Loucy (cell line): ENCODE measurements at regions not wholly inside any gene's neighbourhood (a gene's known extent, or its start where the extent isn't known, plus 50 kb on each side); places are given as distances from the start of the nearest gene placed in this dataset.

Experiments
- H2AFZ ChIP-seq: fragments of 200-600 bp; sonication (generic); 2 replicates; pipeline ENCODE4 v1.6.0; 2016; ENCODE audit warnings: antibody characterized with exemption, mild to moderate bottlenecking, low read length, moderate library complexity
- H3F3A ChIP-seq: fragments of 200-600 bp; 2 replicates; pipeline ENCODE4 v1.6.0; 2016; ENCODE audit warnings: antibody characterized with exemption, low read depth, mild to moderate bottlenecking
- H3K27me3 ChIP-seq: fragments of 200-600 bp; sonication (generic); 2 replicates; pipeline ENCODE4 v1.6.1; 2014; ENCODE audit warnings: low read length, mild to moderate bottlenecking; ENCODE audit not compliant: insufficient read depth, poor library complexity, severe bottlenecking
- H3K36me3 ChIP-seq: fragments of 200-600 bp; sonication (generic); 2 replicates; pipeline ENCODE4 v1.6.1; 2016; ENCODE audit warnings: low read length; ENCODE audit not compliant: insufficient read depth
- H3K4me1 ChIP-seq: fragments of 200-600 bp; sonication (generic); 2 replicates; pipeline ENCODE4 v1.5.1; 2014; ENCODE audit warnings: low read length, mild to moderate bottlenecking; ENCODE audit not compliant: insufficient read depth, poor library complexity, severe bottlenecking
- H3K4me2 ChIP-seq: fragments of 200-600 bp; sonication (generic); 2 replicates; pipeline ENCODE4 v1.6.0; 2014; ENCODE audit warnings: antibody characterized with exemption, low read length, low read depth, mild to moderate bottlenecking; ENCODE audit not compliant: poor library complexity, severe bottlenecking
- H3K4me3 ChIP-seq: fragments of 200-600 bp; sonication (generic); 2 replicates; pipeline ENCODE4 v1.5.1; 2014; ENCODE audit warnings: low read length, mild to moderate bottlenecking, mixed read lengths; ENCODE audit not compliant: poor library complexity, severe bottlenecking
- H3K79me2 ChIP-seq: fragments of 200-600 bp; sonication (generic); 2 replicates; pipeline ENCODE4 v1.6.1; 2014; ENCODE audit warnings: low read length; ENCODE audit not compliant: insufficient read depth
- H3K9ac ChIP-seq: fragments of 200-600 bp; sonication (generic); 2 replicates; pipeline ENCODE4 v1.6.0; 2014; ENCODE audit warnings: mild to moderate bottlenecking, low read depth, low read length, moderate library complexity; ENCODE audit not compliant: poor library complexity, severe bottlenecking
- H3K9me2 ChIP-seq: fragments of 200-600 bp; sonication (generic); replicated peaks from 2 replicates; pipeline ENCODE4 v1.6.1; 2016; ENCODE audit warnings: low read depth, low read length, mixed read lengths
- H3K9me3 ChIP-seq: fragments of 200-600 bp; sonication (generic); 2 replicates; pipeline ENCODE4 v1.6.1; 2014; ENCODE audit warnings: mild to moderate bottlenecking, antibody characterized with exemption, low read length, low read depth; ENCODE audit not compliant: insufficient read depth
- H4K20me1 ChIP-seq: fragments of 200-600 bp; sonication (generic); 2 replicates; pipeline ENCODE4 v1.6.0; 2014; ENCODE audit warnings: antibody characterized with exemption, low read length, mild to moderate bottlenecking; ENCODE audit not compliant: insufficient read depth, poor library complexity, severe bottlenecking
- EZH2phosphoT487 ChIP-seq: fragments of 200-600 bp; IDR thresholded peaks from 2 replicates; pipeline ENCODE4 v1.6.1; 2018; ENCODE audit warnings: antibody characterized with exemption, mild to moderate bottlenecking, moderate library complexity, borderline replicate concordance
- TF ChIP-seq, protein P1 (sequence below): fragments of 200-600 bp; sonication (generic); conservative IDR thresholded peaks from 2 replicates; pipeline ENCODE4 v1.5.1; 2014; ENCODE audit warnings: mild to moderate bottlenecking, antibody characterized with exemption, low read length

DNA sequence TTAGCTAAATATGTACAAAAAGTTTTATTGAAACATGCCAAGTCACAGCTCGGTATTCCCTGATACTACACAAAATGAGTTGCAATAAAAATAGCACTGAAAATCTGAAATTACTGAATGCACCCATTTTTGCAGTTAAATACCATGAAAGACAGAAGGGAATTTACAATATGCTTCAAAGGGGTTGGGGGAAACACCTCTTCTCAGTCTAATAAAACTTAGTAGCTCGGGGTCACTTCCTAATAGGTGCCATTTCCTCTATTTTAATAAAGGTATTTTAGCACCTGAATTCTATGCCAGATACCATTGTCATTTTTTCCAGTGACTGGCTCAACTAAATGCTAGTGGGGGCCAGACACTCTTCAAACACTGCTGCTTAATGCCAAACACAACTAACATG lies 204.1 kb upstream of the MEF2C start:
- Histone ChIP-seq H3K9ac (no peak overlapping the region), H4K20me1 (no peaks in the 10 kb centered on the region), H3K4me1 (no peaks in the 10 kb centered on the region), H3K27me3 (no peaks in the 10 kb centered on the region), H3F3A (no peaks in the 10 kb centered on the region), H3K9me2 (no peaks in the 10 kb centered on the region), H3K79me2 (no peaks in the 10 kb centered on the region), H3K36me3 (no peaks in the 10 kb centered on the region), H3K9me3 (no peaks in the 10 kb centered on the region), H3K4me2 (no peak overlapping the region), H2AFZ (no peak overlapping the region), H3K4me3 (no peak overlapping the region)
- TF ChIP-seq EZH2phosphoT487: no peak
- TF ChIP-seq, protein P1, sequence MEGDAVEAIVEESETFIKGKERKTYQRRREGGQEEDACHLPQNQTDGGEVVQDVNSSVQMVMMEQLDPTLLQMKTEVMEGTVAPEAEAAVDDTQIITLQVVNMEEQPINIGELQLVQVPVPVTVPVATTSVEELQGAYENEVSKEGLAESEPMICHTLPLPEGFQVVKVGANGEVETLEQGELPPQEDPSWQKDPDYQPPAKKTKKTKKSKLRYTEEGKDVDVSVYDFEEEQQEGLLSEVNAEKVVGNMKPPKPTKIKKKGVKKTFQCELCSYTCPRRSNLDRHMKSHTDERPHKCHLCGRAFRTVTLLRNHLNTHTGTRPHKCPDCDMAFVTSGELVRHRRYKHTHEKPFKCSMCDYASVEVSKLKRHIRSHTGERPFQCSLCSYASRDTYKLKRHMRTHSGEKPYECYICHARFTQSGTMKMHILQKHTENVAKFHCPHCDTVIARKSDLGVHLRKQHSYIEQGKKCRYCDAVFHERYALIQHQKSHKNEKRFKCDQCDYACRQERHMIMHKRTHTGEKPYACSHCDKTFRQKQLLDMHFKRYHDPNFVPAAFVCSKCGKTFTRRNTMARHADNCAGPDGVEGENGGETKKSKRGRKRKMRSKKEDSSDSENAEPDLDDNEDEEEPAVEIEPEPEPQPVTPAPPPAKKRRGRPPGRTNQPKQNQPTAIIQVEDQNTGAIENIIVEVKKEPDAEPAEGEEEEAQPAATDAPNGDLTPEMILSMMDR: no peak

DNA sequence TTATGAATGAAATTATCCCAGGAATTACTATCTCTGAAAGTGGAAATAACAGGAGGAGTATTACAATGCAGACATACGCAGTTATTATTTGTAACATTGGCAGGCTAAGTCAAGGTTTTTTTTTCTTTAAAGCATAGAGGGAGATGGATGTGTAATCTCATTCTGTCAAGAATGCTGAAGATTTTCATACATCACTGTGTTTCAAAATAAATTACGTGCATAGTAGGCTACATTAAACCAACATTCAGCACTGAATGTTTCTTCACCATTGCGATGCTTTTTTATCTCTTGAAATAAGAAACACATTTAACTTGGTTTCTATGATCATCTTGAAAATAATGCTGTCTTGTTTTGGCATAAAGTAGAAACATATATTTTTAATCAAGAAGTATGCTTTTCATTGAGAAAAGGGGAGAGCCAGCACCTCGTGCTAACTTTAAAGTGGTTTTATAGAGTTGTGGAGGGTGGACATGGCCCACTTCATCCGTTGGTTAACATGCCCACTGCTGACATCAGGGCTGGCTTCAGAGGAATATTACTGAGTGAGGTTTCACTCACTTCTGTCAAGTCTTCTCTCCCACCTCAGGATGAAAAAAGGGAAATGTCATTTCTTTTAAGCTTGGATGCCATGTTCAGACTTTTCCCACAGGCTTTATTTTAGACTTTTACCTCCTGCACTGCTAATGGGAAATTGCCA lies 203.6 kb upstream of the MEF2C start:
- H3K4me1 ChIP-seq: no peaks in the 10 kb centered on the region
- no peaks in the 10 kb centered on the region for H3K36me3 ChIP-seq
- no peaks in the 10 kb centered on the region for H3K9me3 ChIP-seq
- H3K4me3 ChIP-seq: no peak overlapping the region
- TF ChIP-seq, protein P1: no peak
- TF ChIP-seq EZH2phosphoT487: no peak
- H3F3A ChIP-seq: no peaks in the 10 kb centered on the region
- no peaks in the 10 kb centered on the region for H3K9me2 ChIP-seq
- H4K20me1 ChIP-seq: no peaks in the 10 kb centered on the region
- no peak overlapping the region for H3K4me2 ChIP-seq
- H3K79me2 ChIP-seq: no peaks in the 10 kb centered on the region
- H3K9ac ChIP-seq: no peak overlapping the region
- no peak overlapping the region for H2AFZ ChIP-seq
- no peaks in the 10 kb centered on the region for H3K27me3 ChIP-seq

DNA sequence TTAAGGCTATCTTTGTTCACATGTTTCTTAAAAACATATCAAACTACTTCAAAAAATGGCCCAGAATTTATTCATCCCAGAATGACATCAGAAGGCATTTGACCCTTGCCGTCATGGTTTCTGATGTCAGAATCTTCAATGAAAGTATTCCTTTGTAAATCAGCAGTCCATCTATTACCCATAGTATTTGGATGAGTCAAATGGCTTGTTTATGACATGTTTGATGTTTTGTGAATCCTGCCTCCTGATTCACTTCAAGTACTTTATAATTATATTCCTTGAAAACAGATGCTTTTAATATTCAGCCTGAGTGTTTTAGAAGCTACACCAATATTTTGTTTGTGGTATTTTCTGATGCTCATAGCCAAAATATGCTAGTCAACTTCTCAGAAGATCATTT lies 200.8 kb upstream of the MEF2C start:
- Histone ChIP-seq H3F3A (no peaks in the 10 kb centered on the region), H3K4me1 (peaks cover 6% of the 10 kb centered on the region), H4K20me1 (no peaks in the 10 kb centered on the region), H3K4me2 (no peak overlapping the region), H3K4me3 (no peak overlapping the region), H3K9ac (no peak overlapping the region), H3K79me2 (no peaks in the 10 kb centered on the region), H3K27me3 (no peaks in the 10 kb centered on the region), H3K36me3 (no peaks in the 10 kb centered on the region), H2AFZ (no peak overlapping the region), H3K9me2 (no peaks in the 10 kb centered on the region), H3K9me3 (no peaks in the 10 kb centered on the region)
- no peak for TF ChIP-seq EZH2phosphoT487
- TF ChIP-seq, protein P1: no peak
